Medulla oblongata (tissue), 1 donor: ENCODE measurements at regions not wholly inside any gene's neighbourhood (a gene's known extent, or its start where the extent isn't known, plus 50 kb on each side); places are given as distances from the start of the nearest gene placed in this dataset.

ENCODE experiments used
- DNase-seq: peaks from one replicate; pipeline ENCODE4 v3.0.0-alpha.2; 2015; ENCODE audit errors: extremely low spot score

GRCh38 chr14:101178184-101179072, 274.9 kb upstream of the RTL1 start:
- no peak for DNase-seq

DNA sequence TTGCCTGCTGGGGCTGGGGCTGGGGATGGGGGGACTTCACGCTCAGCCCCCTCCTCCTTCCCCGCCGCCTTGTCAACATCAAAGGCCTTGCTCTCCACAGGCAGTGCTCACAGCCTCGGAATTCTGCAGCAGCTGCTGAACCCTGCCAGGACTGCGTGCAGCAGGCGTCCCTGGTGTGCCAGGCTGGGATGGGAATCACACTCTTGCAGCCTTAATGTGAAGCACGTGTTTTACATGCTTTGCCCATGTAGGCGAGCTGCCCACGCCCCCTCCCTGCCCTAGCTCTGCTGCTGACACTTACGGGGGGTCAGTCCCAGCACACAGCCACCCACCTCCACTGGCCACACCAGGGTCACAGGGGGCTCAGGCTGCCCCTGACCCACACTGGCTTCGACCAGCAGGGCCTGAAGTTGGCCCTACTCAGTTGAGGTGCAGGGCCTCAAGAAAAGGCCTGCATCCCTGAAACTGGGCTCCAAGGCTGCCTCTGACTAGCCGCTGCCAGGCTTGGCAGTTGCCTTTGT, 276.2 kb upstream of the RTL1 start:
- no peak for DNase-seq

GRCh38 chr14:101181446-101182313, 278.2 kb upstream of the RTL1 start:
- no peak for DNase-seq

DNA sequence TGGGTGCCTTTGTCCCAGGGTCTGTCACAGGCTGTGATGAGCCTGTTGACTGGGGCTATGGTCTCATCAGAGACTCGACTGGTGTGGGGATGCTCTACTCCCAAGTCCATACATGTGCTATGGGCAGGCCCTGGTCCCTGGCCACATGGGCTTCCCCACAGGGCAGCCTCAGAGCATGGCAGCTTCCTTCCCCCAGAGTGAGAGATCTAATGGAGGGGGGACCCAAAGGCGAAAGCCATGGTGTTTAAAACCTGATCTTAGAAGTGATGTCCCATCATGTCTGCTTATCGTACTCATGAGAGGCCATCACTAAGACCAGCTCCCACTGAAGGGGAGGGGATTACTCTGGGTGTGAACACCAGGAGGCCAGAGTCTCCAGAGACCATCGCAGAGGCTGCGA, 279.0 kb upstream of the RTL1 start:
- no peak for DNase-seq

DNA sequence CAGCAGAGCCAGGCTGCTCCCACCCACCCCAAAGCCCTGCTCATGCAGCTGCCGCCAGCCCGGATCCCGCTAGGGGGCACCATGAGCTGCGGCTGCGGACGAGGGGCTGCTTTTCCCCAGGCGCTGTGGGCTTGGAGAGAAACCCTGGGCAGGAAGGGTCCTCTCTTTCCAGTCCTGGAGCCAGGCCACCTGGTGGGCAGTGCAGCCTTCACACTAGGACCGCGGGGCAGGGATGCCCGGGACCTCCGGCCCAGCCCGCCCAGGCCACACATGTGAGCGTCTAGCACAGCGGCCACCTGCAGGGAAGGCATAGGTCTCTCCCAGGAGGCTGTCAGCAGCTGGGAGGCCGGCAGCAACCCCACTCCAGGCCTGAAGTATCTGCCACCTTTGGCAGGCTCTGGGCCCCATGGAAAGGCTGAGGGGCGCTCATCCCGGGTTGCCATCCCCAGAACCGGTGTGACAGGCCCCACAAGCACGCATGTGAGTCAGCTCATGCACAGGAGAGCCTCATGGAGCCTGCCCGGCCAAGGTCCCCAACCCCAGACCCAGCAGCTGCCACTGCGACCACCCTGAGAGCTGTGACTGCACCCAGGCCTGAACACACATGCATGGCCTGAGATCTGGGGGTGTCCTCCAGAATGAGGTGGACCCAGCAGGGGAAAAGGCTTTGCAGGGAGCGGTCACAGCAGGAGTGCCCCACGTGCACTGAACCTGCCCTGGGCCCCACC, 280.0 kb upstream of the RTL1 start:
- DNase-seq = no peak

DNA sequence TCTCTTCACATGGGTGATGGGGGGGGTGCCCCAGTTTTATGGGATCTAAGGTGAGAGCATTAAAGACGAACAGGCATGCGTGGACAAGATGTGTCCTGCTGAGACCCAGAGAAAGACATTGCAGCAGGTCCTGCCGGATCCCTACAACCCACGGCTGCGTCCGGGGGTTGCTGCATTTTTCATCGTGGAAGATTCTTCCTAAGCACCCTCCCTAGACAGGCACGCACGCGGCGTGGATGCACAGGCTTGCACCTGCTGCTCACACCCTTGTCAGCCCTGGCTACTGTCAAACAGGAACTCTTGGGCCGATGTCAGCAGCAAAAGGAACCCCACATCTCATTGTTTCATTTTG, 280.6 kb upstream of the RTL1 start:
- DNase-seq = no peak

- no peak for DNase-seq
These were observed 281.1 kb upstream of the RTL1 start for GRCh38 chr14:101184572-101184971.

DNA sequence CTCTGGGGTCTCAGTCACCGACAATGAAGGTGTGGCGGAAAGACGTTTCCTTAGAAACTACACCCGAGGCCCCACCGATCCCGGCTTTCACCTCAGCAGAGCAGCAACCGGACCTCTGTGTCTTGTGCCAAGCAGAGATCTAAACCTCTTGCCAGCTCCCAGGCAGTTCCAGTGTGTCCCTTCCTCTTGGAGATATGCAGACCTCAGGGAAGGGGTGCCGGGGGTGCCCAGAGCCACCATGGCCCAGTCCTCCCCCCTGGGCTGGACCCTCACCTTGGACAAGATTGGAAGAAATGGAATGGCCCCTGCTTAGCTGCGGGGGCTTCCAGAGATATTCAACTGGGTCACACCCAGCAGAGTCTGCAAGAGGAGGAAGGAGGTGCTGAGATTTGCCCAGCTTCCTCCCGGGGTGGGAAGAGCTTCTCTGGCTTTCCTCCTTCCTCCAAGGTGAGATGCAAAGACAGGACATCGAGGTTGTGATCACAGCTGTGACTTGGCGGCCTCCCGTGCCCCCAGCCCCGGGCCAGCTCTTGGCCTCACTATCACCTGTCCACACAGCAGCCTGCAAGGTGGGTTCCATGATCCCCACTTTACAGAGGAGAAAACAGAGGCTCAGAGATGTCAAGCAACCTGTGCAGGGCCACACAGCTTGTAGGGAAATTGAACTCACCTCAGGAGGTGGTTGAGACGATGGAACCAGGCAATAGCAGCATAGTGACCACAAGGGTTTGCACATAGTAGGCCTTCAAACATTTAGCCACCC, 281.7 kb upstream of the RTL1 start:
- DNase-seq = no peak

DNA sequence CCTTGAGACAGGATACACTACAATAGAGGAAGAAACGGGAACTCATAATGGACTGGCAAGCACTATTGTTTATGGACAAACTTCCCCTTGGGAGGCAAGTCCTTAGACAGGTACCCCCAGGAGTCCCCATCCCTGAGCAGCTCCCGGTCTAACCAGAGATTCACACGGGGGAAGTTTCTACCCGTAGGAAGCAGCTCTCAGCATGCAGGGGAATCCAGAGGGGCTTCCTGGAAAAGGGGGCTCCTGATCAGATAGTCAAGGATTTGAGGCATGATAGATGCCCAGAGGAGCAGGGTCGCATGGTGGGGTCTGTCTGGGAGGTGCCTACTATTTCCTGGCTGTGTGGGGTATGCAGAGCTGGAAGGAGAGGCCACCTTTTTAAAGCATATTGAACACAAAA, 282.4 kb upstream of the RTL1 start:
- no peak for DNase-seq

DNA sequence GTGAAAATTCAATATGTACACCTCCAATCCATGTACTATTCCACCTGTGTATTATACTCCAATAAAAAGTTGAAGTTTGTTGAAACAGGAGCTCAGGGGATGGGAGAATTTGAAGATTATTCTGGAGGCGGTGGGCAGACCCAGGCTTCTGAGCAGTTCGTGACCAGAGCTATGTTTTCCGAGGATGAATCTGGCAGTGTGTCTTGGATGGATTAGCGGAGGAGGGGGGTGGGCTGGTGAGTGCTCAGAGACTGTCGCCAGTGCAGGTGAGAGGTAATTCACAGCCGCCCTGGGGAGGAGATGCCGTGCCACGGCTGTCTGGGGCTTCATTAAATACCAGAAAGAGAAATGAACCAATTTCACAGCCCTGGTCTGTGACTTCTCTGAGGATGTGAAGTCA, 283.0 kb upstream of the RTL1 start:
- DNase-seq = no peak

DNA sequence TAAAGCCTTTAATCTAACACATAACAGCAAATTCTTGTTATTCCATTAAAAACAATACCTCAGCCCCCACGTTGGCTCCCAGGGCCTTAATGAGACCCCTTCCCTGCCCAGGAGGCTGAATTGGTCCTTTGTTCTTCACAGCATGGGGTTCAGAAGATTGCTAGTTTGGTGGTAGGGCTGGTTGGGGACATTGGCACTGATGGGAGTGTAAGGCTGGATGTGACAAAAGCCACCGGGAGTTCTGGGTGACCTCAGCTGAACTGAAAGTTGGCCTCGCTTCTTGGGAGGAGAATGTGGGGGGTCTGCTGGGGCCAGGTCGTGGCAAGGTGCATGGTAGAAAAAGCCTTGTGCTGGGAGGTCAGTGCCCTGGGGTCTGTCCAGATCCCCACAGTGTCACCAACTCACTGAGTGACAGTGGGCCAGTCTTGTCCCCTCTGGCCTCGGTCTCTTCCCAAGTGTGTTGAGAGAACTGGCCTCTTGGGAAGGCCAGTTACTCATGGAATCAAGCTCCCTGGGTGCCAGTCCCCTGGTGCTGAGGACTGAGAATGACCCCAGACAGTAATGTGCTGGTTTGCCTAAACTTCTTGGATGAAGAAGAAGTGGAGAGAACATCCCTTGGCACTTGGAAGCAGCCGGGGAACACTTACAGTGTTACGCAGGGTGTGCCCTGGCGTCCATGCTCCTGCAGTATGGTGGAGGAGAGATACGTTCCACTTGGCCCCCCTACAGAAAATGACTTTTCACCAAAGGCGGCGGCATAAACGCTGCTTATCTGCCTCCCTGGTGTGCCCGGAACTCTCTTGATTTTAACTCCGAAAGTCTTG, 283.7 kb upstream of the RTL1 start:
- no peak for DNase-seq

- DNase-seq = no peak
These were observed 284.5 kb upstream of the RTL1 start for GRCh38 chr14:101187816-101188570.

DNA sequence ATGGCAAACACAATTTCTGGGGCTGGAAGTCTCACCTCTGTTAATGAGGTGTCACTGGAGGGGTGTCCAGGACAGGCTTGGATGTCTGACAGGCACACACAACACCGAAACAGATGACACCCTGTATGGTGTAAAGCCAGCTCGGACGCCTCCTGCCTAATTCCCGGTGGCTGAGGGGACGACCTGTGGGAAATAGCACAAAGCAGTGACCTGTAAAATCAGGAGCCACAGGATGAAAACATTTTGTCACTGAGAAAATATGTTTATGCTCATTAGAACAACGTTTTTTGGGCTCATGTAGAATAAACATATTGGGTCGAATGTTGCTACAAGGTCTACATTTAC, 285.0 kb upstream of the RTL1 start:
- no peak for DNase-seq

DNA sequence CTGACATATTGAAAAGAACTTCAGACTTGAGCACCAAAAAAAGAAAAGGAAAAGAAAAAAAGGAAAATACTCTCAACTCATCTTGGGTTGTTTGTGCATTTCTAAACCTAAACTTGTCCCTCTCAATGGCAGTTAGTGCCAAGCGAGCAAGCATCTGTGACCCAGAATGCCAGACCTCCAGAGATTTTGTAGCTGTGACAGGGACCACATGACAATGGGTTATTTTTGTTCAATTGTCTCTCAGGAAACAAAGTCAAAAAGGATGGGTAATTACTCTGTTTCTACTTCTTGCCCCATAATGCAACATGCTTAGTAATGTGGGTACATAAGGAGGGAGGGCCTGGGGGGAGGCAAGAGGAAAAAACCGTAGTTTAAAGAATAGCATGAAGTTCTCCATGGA, 285.7 kb upstream of the RTL1 start:
- DNase-seq = no peak

DNA sequence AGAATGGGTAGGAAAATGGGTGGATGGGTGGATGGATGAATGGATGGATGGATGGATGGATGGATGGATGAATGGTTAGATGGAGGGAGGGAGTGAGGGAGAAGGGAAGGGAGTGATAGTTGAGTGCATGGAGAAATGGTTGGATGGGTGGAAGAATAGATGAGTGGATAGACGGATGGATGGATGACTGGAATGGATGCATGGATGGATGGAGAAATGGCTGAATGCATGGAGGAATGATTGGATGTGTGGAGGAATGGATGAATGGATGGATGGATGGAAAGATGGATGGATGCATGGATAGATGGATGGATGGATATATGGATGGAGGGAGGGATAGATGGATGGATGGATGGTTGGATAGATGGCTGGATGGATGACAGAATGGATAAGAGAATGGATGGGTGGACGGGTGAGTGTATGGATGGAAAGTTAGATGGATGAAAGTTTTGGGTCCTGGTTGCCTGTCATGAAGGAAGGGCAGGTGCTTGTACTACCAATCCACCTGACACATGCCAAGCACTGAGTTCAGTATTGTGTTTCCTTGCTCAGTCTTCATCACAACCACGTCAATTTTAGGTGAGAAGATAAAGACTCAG, 286.5 kb upstream of the RTL1 start:
- DNase-seq = no peak

- DNase-seq = no peak
These were observed 287.7 kb upstream of the RTL1 start for GRCh38 chr14:101191101-101191720.

DNA sequence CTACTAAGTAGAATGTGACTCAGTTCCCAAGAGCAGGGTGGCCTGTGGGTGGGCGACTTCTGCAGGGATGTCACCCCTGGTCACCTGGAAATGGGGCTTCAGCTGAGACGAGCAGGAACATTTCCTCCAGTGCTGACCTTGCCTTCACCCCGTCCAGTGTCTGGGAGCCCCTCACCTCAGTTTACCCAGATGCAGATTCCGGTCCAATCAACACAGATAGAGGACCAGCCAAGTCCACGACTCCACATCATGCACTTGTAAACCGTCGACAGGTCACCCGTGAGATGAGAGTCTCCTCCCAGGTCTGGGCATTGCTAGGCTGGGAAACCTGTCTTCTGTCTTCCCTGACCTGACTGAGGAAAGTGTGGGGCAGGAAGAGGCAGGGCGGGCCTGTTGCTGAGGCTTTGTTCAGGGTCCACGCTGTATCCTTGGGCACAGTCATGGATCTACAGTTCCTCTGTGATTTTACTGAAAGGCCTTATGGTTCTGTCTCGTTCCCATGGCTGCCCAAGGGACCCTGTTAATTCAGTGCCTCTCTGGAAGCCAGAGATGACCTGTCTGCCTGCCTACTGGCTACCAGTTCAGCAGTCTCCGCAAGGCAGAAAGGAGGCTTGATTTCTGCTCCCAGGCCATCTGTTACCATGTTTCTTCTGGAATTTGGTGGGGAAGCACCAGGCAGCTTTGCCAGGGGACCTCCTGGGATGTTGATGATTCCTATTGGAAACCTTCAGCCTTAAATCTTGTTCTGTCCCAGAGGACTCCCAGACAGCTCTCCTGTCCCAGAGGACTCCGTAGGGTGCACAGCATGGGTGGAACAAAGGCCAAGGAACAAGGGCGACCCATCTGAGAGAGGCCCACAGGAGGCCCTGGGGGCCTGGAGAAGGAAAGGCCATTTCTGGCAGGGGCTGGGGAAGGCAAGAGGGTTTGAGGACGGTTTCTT, 288.5 kb upstream of the RTL1 start:
- no peak for DNase-seq

- DNase-seq = no peak
These were observed 289.1 kb upstream of the RTL1 start for GRCh38 chr14:101192661-101193000.
